Transverse colon (tissue), 4 donors: ENCODE measurements at regions not wholly inside any gene's neighbourhood (a gene's known extent, or its start where the extent isn't known, plus 50 kb on each side); places are given as distances from the start of the nearest gene placed in this dataset.

Experiments used
- DNase-seq: peaks from one replicate; pipeline ENCODE4 v3.0.0-alpha.2; 2019
- H3K27ac ChIP-seq, 4 donors: fragments of 200-600 bp; sonication (generic); 2 replicates each; pipeline ENCODE4 v1.5.1; 2016 to 2018; ENCODE audit warnings: inconsistent platforms in 4 of 4
- H3K27me3 ChIP-seq: fragments of 200-600 bp; sonication (generic); 2 replicates; pipeline ENCODE4 v1.5.1; 2017; ENCODE audit warnings: inconsistent platforms
- H3K36me3 ChIP-seq, 4 donors: fragments of 200-600 bp; sonication (generic); 2 replicates each; pipeline ENCODE4 v1.5.1; 2017 to 2019; ENCODE audit warnings: inconsistent platforms in 4 of 4
- H3K4me1 ChIP-seq, 4 donors: fragments of 200-600 bp; sonication (generic); 2 replicates each; pipeline ENCODE4 v1.5.1; 2017 to 2020; ENCODE audit warnings: inconsistent platforms in 4 of 4
- H3K4me3 ChIP-seq, 4 donors: fragments of 200-600 bp; sonication (generic); 1 replicate in 1 of 4; 2 replicates in 3 of 4; pipeline versions ENCODE4 v1.5.1 to v1.6.1; 2017 to 2019; ENCODE audit warnings: inconsistent platforms in 4 of 4
- H3K9me3 ChIP-seq, 2 donors: fragments of 200-600 bp; sonication (generic); 2 replicates each; pipeline ENCODE4 v1.5.1; 2017 to 2019; ENCODE audit warnings: inconsistent platforms in 2 of 2
- CTCF ChIP-seq, 5 experiments: fragments of 200-600 bp in 3 of 5; fragments of 450-650 bp in 2 of 5; sonication (generic) in 3 of 5; IDR thresholded peaks; 1 replicate in 2 of 5; 2 replicates in 3 of 5; pipeline ENCODE4 v1.5.1; 2016 to 2017; ENCODE audit warnings: antibody characterized with exemption in 5 of 5, inconsistent platforms in 3 of 5, mild to moderate bottlenecking in 2 of 5, moderate library complexity in 1 of 5
- EP300 ChIP-seq: sonication (generic); formaldehyde crosslinking; IDR thresholded peaks from one replicate; pipeline ENCODE4 v1.6.1; 2017; ENCODE audit warnings: antibody characterized with exemption, low read depth
- POLR2A ChIP-seq: fragments of 450-650 bp; IDR thresholded peaks from one replicate; pipeline ENCODE4 v1.6.1; 2016; ENCODE audit warnings: antibody characterized with exemption, mild to moderate bottlenecking, moderate library complexity
- POLR2AphosphoS5 ChIP-seq, 3 donors: sonication (generic); formaldehyde crosslinking; IDR thresholded peaks; one replicate each; pipeline ENCODE4 v1.6.1; 2016; ENCODE audit warnings: antibody characterized with exemption in 3 of 3
- WGBS, 2 donors: methylation state at CpG; one replicate each; pipeline ENCODE4 v1.1.5; 2018; ENCODE audit warnings: low coverage in 1 of 2; 5-methylcytosine and 5-hydroxymethylcytosine counted together
- in situ Hi-C, 4 donors: fragments of 200-750 bp; cut with MboI; loops; one replicate each; pipeline versions ENCODE4 v1.15.0 to v1.15.1; 2017; ENCODE audit warnings: low sequenced_read_pairs in 3 of 4, low pct_ligation_motif_present in 1 of 4, low pct_unique_long_range_greater_than_20kb in 1 of 4
- intact Hi-C: fragments of 100-400 bp; cut with DNase I; formaldehyde crosslinking; loops from one replicate; pipeline ENCODE4 v1.15.1; 2023; ENCODE audit warnings: low total_unique reads

- Histone ChIP-seq H3K36me3 (no peaks in the 10 kb centered on the region), H3K27me3 (peaks cover under 1% of the 10 kb centered on the region), H3K4me1 (no peaks in the 10 kb centered on the region), H3K27ac (no peak overlapping the region), H3K4me3 (no peak overlapping the region), H3K9me3 (peaks cover 7 to 8% of the 10 kb centered on the region in 2 donors)
- 48 to 75% methylated on average over 6 to 7 of the region's 7 CpGs for WGBS, 2 donors
- in situ Hi-C loops: no loop called here
- intact Hi-C loops: no loop called here
- TF ChIP-seq EP300 (no peak), POLR2A (no peak), CTCF (IDR thresholded peaks at IDR 0.05) (no peak), POLR2AphosphoS5 (IDR thresholded peaks at IDR 0.05) (no peak)
- no peak for DNase-seq
These were observed 154.6 kb upstream of the IPO5 start for GRCh38 chr13:97798836-97799235.

GRCh38 chr13:97802213-97802612, 151.3 kb upstream of the IPO5 start:
- WGBS, 2 donors: 75 to 100% methylated on average over 2 to 3 of the region's 3 CpGs
- H3K36me3 ChIP-seq: no peaks in the 10 kb centered on the region
- in situ Hi-C loops: no loop called here
- peaks cover 3% of the 10 kb centered on the region for H3K27me3 ChIP-seq
- H3K27ac ChIP-seq: no peak overlapping the region
- H3K4me1 ChIP-seq: no peaks in the 10 kb centered on the region
- H3K4me3 ChIP-seq: no peak overlapping the region
- H3K9me3 ChIP-seq: no peaks in the 10 kb centered on the region
- TF ChIP-seq POLR2A: no peak
- TF ChIP-seq CTCF (IDR thresholded peaks at IDR 0.05): no peak
- no peak for TF ChIP-seq POLR2AphosphoS5 (IDR thresholded peaks at IDR 0.05)
- no peak for TF ChIP-seq EP300
- intact Hi-C loops: loop anchor here (10.0 kb wide), 1 partner anchor 1703 kb away; the partner anchor contains the start of gene TM9SF2
- no peak for DNase-seq

- no peak overlapping the region for H3K27ac ChIP-seq
- no peak for TF ChIP-seq EP300
- TF ChIP-seq POLR2A: no peak
- no peak for TF ChIP-seq POLR2AphosphoS5 (IDR thresholded peaks at IDR 0.05)
- no peaks in the 10 kb centered on the region for H3K27me3 ChIP-seq
- 58 to 83% methylated on average over 1 to 2 of the region's 2 CpGs for WGBS, 2 donors
- no peaks in the 10 kb centered on the region for H3K4me1 ChIP-seq
- DNase-seq: no peak
- in situ Hi-C loops (no loop called here), intact Hi-C loops (loop anchor here (10.0 kb wide), 1 partner anchor 1695 kb away; the partner anchor contains the start of gene TM9SF2)
- H3K4me3 ChIP-seq: no peak overlapping the region
- H3K9me3 ChIP-seq: no peaks in the 10 kb centered on the region
- no peaks in the 10 kb centered on the region for H3K36me3 ChIP-seq
These were observed 143.9 kb upstream of the IPO5 start for GRCh38 chr13:97809576-97809975.

GRCh38 chr13:97810152-97810551, 143.3 kb upstream of the IPO5 start:
- DNase-seq: no peak
- no peaks in the 10 kb centered on the region for H3K9me3 ChIP-seq
- intact Hi-C loops (no loop called here), in situ Hi-C loops (no loop called here)
- H3K36me3 ChIP-seq: no peaks in the 10 kb centered on the region
- no peak overlapping the region for H3K27ac ChIP-seq
- no peak overlapping the region for H3K4me3 ChIP-seq
- 17 to 25% methylated on average over 1 to 3 of the region's 3 CpGs for WGBS, 2 donors
- H3K27me3 ChIP-seq: no peaks in the 10 kb centered on the region
- no peaks in the 10 kb centered on the region for H3K4me1 ChIP-seq
- TF ChIP-seq POLR2AphosphoS5 (IDR thresholded peaks at IDR 0.05) (no peak), POLR2A (no peak), EP300 (no peak), CTCF (IDR thresholded peaks at IDR 0.05) (peak in 1 of 5 experiments; percentile 6)

- no peak for DNase-seq
- Histone ChIP-seq H3K27me3 (no peaks in the 10 kb centered on the region), H3K4me3 (no peak overlapping the region), H3K36me3 (no peaks in the 10 kb centered on the region), H3K4me1 (no peaks in the 10 kb centered on the region), H3K27ac (no peak overlapping the region), H3K9me3 (no peaks in the 10 kb centered on the region)
- TF ChIP-seq POLR2A (no peak), POLR2AphosphoS5 (IDR thresholded peaks at IDR 0.05) (no peak), CTCF (IDR thresholded peaks at IDR 0.05) (no peak), EP300 (no peak)
- WGBS, 2 donors: 88 to 100% methylated on average over 1 of the region's 1 CpG
- in situ Hi-C loops (no loop called here), intact Hi-C loops (no loop called here)
These were observed 131.1 kb upstream of the IPO5 start for GRCh38 chr13:97822377-97822776.
